HG03175 (cell line): ENCODE measurements at regions not wholly inside any gene's neighbourhood (a gene's known extent, or its start where the extent isn't known, plus 50 kb on each side); places are given as distances from the start of the nearest gene placed in this dataset.
"Not testable (repeated sequence)": the region's sequence is repeated elsewhere in the genome, so short reads cannot be mapped to it uniquely, and the experiment has no call there.

Experiments used
- ATAC-seq: cut with Tn5 transposase; IDR thresholded peaks from one replicate; pipeline ENCODE4 v1.9.1; 2021; ENCODE audit warnings: mild to moderate bottlenecking, moderate library complexity; ENCODE audit not compliant: unreplicated experiment

GRCh38 chr6:14763139-14763538, 482.7 kb upstream of the JARID2 start:
- no peak for ATAC-seq

GRCh38 chr6:14763616-14764015, 482.3 kb upstream of the JARID2 start:
- ATAC-seq, result no peak

- ATAC-seq, result no peak
Measured at GRCh38 chr6:14765106-14765505, 480.8 kb upstream of the JARID2 start.

GRCh38 chr6:14765721-14766390, 480.0 kb upstream of the JARID2 start:
- no peak for ATAC-seq

- no peak for ATAC-seq
Measured at GRCh38 chr6:14766391-14766994, 479.4 kb upstream of the JARID2 start.

- ATAC-seq, result no peak
Measured at GRCh38 chr6:14767226-14767625, 478.6 kb upstream of the JARID2 start.

GRCh38 chr6:14770040-14770439, 475.8 kb upstream of the JARID2 start:
- no peak for ATAC-seq

GRCh38 chr6:14770572-14770971, 475.3 kb upstream of the JARID2 start:
- no peak for ATAC-seq

- no peak for ATAC-seq
Measured at GRCh38 chr6:14771016-14771415, 474.9 kb upstream of the JARID2 start.

- no peak for ATAC-seq
Measured at GRCh38 chr6:14772188-14772587, 473.7 kb upstream of the JARID2 start.

- no peak for ATAC-seq
Measured at GRCh38 chr6:14775528-14775927, 470.3 kb upstream of the JARID2 start.

- no peak for ATAC-seq
Measured at GRCh38 chr6:14776307-14776706, 469.6 kb upstream of the JARID2 start.

GRCh38 chr6:14781772-14782525, 463.9 kb upstream of the JARID2 start:
- ATAC-seq, result no peak

GRCh38 chr6:14782921-14783464, 462.9 kb upstream of the JARID2 start:
- not testable (repeated sequence) for ATAC-seq

- no peak for ATAC-seq
Measured at GRCh38 chr6:14783594-14783993, 462.3 kb upstream of the JARID2 start.

GRCh38 chr6:14784596-14785492, 461.0 kb upstream of the JARID2 start:
- ATAC-seq, result no peak

GRCh38 chr6:14785493-14785790, 460.4 kb upstream of the JARID2 start:
- no peak for ATAC-seq

GRCh38 chr6:14786008-14786407, 459.9 kb upstream of the JARID2 start:
- ATAC-seq, result no peak

GRCh38 chr6:14786455-14786854, 459.4 kb upstream of the JARID2 start:
- no peak for ATAC-seq

- ATAC-seq, result no peak
Measured at GRCh38 chr6:14787250-14787649, 458.6 kb upstream of the JARID2 start.

- ATAC-seq, result no peak
Measured at GRCh38 chr6:14787677-14788076, 458.2 kb upstream of the JARID2 start.
